ENCODE measurements at regions not wholly inside any gene's neighbourhood (a gene's known extent, or its start where the extent isn't known, plus 50 kb on each side); places are given as distances from the start of the nearest gene placed in this dataset.

DNA sequence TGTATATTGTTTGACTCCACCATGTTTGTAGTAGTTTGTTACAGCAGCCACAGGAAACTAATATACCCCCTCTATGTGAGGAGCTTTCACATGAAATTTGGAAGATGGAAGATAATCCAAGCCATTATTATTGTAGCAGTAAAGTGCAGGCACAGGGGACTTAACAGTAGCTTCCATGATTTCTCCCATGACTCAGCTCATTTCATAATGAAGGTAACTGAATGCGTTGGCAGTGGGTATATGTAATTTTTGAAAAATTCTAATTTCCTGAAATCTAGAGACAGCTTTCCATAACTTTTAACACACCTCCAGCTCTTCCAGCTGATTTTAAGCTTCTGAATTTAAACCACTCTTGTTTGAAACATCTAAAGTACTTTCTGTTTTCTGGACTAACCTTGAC is 181.2 kb downstream of the NR4A2 start:
- ATAC-seq, result no peak
- in situ Hi-C loops (cut with MboI) (no loop called here), intact Hi-C loops (cut with micrococcal nuclease) (no loop called here)
- 33% methylated on average over 1 of the region's 1 CpG for WGBS (ENCODE audit: insufficient coverage, low coverage, missing lambda C conversion rate)
- Histone ChIP-seq H3K9ac (ENCODE audit: insufficient read depth in 1 of 2, low read depth in 2 of 2, low read length in 2 of 2) (no peak overlapping the region), H3K9me1 (ENCODE audit: control insufficient read depth, insufficient read depth, low read length) (no peaks in the 10 kb centered on the region), H3K27me3 (ENCODE audit: control insufficient read depth in 2 of 2, insufficient read depth in 2 of 2, low read length in 2 of 2) (no peaks in the 10 kb centered on the region), H3K36me3 (ENCODE audit: control insufficient read depth, insufficient read depth, low read length) (no peaks in the 10 kb centered on the region), H3K79me2 (ENCODE audit: control insufficient read depth, insufficient read depth, low read length) (no peaks in the 10 kb centered on the region), H3K4me2 (ENCODE audit: insufficient read depth, low read length) (no peak overlapping the region), H4K20me1 (replicated peaks; ENCODE audit: control insufficient read depth, insufficient read depth, low read length) (no peaks in the 10 kb centered on the region), H3K4me1 (replicated peaks in 1 of 2; ENCODE audit: control insufficient read depth in 2 of 2, insufficient read depth in 2 of 2, low read length in 2 of 2) (no peaks in the 10 kb centered on the region), H2AFZ (ENCODE audit: low read depth, low read length) (no peak overlapping the region), H3K4me3 (no peak overlapping the region), H3K27ac (ENCODE audit: extremely low read depth, low read depth, low read length) (no peak overlapping the region), H3K9me3 (replicated peaks; ENCODE audit: control insufficient read depth, insufficient read depth, low read depth, low read length) (no peaks in the 10 kb centered on the region)
- DNase-seq (ENCODE audit: extremely low read depth in 1 of 4, low spot score in 3 of 4), result no peak
- POLR2A ChIA-PET, result no interaction called here
- peak; percentile 57; the same call in 1 of the 2 replicates for TF ChIP-seq MAFG (tag; conservative IDR thresholded peaks at IDR 0.05)
- no peak for TF ChIP-seq FOS (IDR thresholded peaks at IDR 0.05; ENCODE audit: extremely low read depth, insufficient read length)
- TF ChIP-seq SMARCB1 (IDR thresholded peaks at IDR 0.05; ENCODE audit: insufficient read length, low read depth), result no peak
- TF ChIP-seq MEIS2 (IDR thresholded peaks at IDR 0.05; ENCODE audit: partially characterized antibody), result no peak
- no peak for TF ChIP-seq ETV6 (IDR thresholded peaks at IDR 0.05; ENCODE audit: borderline replicate concordance in 1 of 2, low read depth in 2 of 2, low read length in 1 of 2)
- TF ChIP-seq ETV6 (CRISPR knock-in tag; IDR thresholded peaks at IDR 0.05; ENCODE audit: borderline replicate concordance), result no peak
- TF ChIP-seq SP2 (IDR thresholded peaks at IDR 0.05; ENCODE audit: extremely low read depth, low read depth, low read length, poor library complexity, severe bottlenecking), result no peak
- no peak for TF ChIP-seq KHSRP (IDR thresholded peaks at IDR 0.05)
- TF ChIP-seq, protein P1, sequence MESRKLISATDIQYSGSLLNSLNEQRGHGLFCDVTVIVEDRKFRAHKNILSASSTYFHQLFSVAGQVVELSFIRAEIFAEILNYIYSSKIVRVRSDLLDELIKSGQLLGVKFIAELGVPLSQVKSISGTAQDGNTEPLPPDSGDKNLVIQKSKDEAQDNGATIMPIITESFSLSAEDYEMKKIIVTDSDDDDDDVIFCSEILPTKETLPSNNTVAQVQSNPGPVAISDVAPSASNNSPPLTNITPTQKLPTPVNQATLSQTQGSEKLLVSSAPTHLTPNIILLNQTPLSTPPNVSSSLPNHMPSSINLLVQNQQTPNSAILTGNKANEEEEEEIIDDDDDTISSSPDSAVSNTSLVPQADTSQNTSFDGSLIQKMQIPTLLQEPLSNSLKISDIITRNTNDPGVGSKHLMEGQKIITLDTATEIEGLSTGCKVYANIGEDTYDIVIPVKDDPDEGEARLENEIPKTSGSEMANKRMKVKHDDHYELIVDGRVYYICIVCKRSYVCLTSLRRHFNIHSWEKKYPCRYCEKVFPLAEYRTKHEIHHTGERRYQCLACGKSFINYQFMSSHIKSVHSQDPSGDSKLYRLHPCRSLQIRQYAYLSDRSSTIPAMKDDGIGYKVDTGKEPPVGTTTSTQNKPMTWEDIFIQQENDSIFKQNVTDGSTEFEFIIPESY (CRISPR knock-in tag; IDR thresholded peaks at IDR 0.05), result no peak
- TF ChIP-seq NFE2L1 (tag; IDR thresholded peaks at IDR 0.05; ENCODE audit: borderline replicate concordance, low read depth), result peak; percentile 46; the same call in 1 of the 2 replicates
- no peak for TF ChIP-seq RFX5 (IDR thresholded peaks at IDR 0.05; ENCODE audit: low read depth, low read length)
- TF ChIP-seq MCM3 (IDR thresholded peaks at IDR 0.05), result no peak
- no peak for TF ChIP-seq BHLHE40 (IDR thresholded peaks at IDR 0.05; ENCODE audit: low read length)
- peak; percentile 40 for TF ChIP-seq NFE2 (IDR thresholded peaks at IDR 0.05; ENCODE audit: low read depth)
- TF ChIP-seq, protein P2, sequence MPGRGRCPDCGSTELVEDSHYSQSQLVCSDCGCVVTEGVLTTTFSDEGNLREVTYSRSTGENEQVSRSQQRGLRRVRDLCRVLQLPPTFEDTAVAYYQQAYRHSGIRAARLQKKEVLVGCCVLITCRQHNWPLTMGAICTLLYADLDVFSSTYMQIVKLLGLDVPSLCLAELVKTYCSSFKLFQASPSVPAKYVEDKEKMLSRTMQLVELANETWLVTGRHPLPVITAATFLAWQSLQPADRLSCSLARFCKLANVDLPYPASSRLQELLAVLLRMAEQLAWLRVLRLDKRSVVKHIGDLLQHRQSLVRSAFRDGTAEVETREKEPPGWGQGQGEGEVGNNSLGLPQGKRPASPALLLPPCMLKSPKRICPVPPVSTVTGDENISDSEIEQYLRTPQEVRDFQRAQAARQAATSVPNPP (IDR thresholded peaks at IDR 0.05; ENCODE audit: borderline replicate concordance, insufficient read depth, insufficient read length), result no peak
- no peak for TF ChIP-seq ILF3 (IDR thresholded peaks at IDR 0.05; ENCODE audit: borderline replicate concordance)
- TF ChIP-seq HDAC1 (IDR thresholded peaks at IDR 0.05), result no peak
- CTCF ChIA-PET (ENCODE audit: low intra/inter-chr PET ratio), result no interaction called here
- FAIRE-seq, result no peak
- BruUV-seq (replicated peaks), result no TSS peak

Data from K562 (cell line).